Esophagus muscularis mucosa (tissue), 3 donors: ENCODE measurements at regions not wholly inside any gene's neighbourhood (a gene's known extent, or its start where the extent isn't known, plus 50 kb on each side); places are given as distances from the start of the nearest gene placed in this dataset.

Source experiments
- EP300 ChIP-seq: sonication (generic); formaldehyde crosslinking; IDR thresholded peaks from one replicate; pipeline ENCODE4 v1.6.1; 2017; ENCODE audit warnings: antibody characterized with exemption
- TF ChIP-seq, protein P1 (sequence below), 3 experiments: fragments of 200-600 bp in 2 of 3; fragments of 450-650 bp in 1 of 3; sonication (generic) in 2 of 3; IDR thresholded peaks; one replicate each; pipeline ENCODE4 v1.5.1; 2017 to 2019; ENCODE audit warnings: antibody characterized with exemption in 3 of 3, mild to moderate bottlenecking in 2 of 3, moderate library complexity in 1 of 3

DNA sequence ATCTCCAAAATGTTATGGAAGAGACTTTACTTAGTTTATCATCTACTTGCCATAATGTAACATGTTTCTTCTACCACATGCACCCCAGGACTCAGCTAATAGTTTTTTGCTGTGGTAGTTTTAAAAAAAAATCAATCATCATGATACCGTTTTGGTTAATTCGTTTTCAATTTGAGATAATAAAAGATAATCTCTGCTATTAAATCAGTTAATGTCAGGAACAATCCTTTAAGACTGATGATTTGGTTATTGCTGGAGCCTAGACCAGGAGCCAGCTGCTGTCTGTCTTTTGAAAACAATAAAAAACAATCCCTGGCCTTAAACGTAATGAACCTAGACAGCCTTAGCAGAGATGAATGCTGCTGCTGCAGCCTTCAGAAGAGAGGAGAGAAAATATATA is 403.7 kb downstream of the OXSM start:
- TF ChIP-seq, protein P1, sequence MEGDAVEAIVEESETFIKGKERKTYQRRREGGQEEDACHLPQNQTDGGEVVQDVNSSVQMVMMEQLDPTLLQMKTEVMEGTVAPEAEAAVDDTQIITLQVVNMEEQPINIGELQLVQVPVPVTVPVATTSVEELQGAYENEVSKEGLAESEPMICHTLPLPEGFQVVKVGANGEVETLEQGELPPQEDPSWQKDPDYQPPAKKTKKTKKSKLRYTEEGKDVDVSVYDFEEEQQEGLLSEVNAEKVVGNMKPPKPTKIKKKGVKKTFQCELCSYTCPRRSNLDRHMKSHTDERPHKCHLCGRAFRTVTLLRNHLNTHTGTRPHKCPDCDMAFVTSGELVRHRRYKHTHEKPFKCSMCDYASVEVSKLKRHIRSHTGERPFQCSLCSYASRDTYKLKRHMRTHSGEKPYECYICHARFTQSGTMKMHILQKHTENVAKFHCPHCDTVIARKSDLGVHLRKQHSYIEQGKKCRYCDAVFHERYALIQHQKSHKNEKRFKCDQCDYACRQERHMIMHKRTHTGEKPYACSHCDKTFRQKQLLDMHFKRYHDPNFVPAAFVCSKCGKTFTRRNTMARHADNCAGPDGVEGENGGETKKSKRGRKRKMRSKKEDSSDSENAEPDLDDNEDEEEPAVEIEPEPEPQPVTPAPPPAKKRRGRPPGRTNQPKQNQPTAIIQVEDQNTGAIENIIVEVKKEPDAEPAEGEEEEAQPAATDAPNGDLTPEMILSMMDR (IDR thresholded peaks at IDR 0.05), result no peak
- TF ChIP-seq EP300, result no peak
